HG02759 (cell line): ENCODE measurements at regions not wholly inside any gene's neighbourhood (a gene's known extent, or its start where the extent isn't known, plus 50 kb on each side); places are given as distances from the start of the nearest gene placed in this dataset.
"Not testable (repeated sequence)": the region's sequence is repeated elsewhere in the genome, so short reads cannot be mapped to it uniquely, and the experiment has no call there.

Experiments
- ATAC-seq: cut with Tn5 transposase; IDR thresholded peaks from one replicate; pipeline ENCODE4 v1.9.1; 2021; ENCODE audit warnings: mild to moderate bottlenecking, moderate library complexity; ENCODE audit not compliant: unreplicated experiment

GRCh38 chr16:80092681-80093080 is 448.1 kb upstream of the DYNLRB2 start:
- no peak for ATAC-seq

- ATAC-seq, result not testable (repeated sequence)
These were observed 449.3 kb upstream of the DYNLRB2 start for GRCh38 chr16:80091453-80091852.

GRCh38 chr16:80085606-80086005 is 455.2 kb upstream of the DYNLRB2 start:
- no peak for ATAC-seq

- no peak for ATAC-seq
These were observed 456.2 kb upstream of the DYNLRB2 start for GRCh38 chr16:80084614-80085013.

- no peak for ATAC-seq
These were observed 456.6 kb upstream of the DYNLRB2 start for GRCh38 chr16:80084163-80084562.

- no peak for ATAC-seq
These were observed 457.9 kb upstream of the DYNLRB2 start for GRCh38 chr16:80082906-80083305.

- ATAC-seq, result no peak
These were observed 458.9 kb upstream of the DYNLRB2 start for GRCh38 chr16:80081846-80082245.

GRCh38 chr16:80080287-80080851 is 460.4 kb upstream of the DYNLRB2 start:
- ATAC-seq, result no peak

- ATAC-seq, result no peak
These were observed 461.7 kb upstream of the DYNLRB2 start for GRCh38 chr16:80079072-80079471.

GRCh38 chr16:80077696-80078095 is 463.1 kb upstream of the DYNLRB2 start:
- no peak for ATAC-seq

GRCh38 chr16:80074329-80074728 is 466.5 kb upstream of the DYNLRB2 start:
- ATAC-seq, result no peak

GRCh38 chr16:80071964-80072456 is 468.8 kb upstream of the DYNLRB2 start:
- no peak for ATAC-seq

GRCh38 chr16:80066805-80067580 is 466.5 kb upstream of the MAF start:
- no peak for ATAC-seq

- ATAC-seq, result no peak
These were observed 465.0 kb upstream of the MAF start for GRCh38 chr16:80065541-80065940.

- ATAC-seq, result no peak
These were observed 463.2 kb upstream of the MAF start for GRCh38 chr16:80063713-80064069.

- no peak for ATAC-seq
These were observed 462.6 kb upstream of the MAF start for GRCh38 chr16:80063031-80063712.

GRCh38 chr16:80062361-80063030 is 462.0 kb upstream of the MAF start:
- ATAC-seq, result no peak

GRCh38 chr16:80060470-80060869 is 459.9 kb upstream of the MAF start:
- ATAC-seq, result no peak

GRCh38 chr16:80059836-80060235 is 459.3 kb upstream of the MAF start:
- ATAC-seq, result no peak

- ATAC-seq, result no peak
These were observed 457.7 kb upstream of the MAF start for GRCh38 chr16:80058214-80058613.

GRCh38 chr16:80056324-80056723 is 455.8 kb upstream of the MAF start:
- ATAC-seq, result no peak
